Mucosa of rectum (tissue), 2 donors: ENCODE measurements at regions not wholly inside any gene's neighbourhood (a gene's known extent, or its start where the extent isn't known, plus 50 kb on each side); places are given as distances from the start of the nearest gene placed in this dataset.

Experiments used
- H3K27ac ChIP-seq, 2 donors: one replicate each; pipeline ENCODE4 v1.7.0; 2013; ENCODE audit warnings: inconsistent platforms in 2 of 2, low read depth in 2 of 2, low read length in 2 of 2
- H3K27me3 ChIP-seq, 2 donors: one replicate each; pipeline ENCODE4 v1.7.0; 2013; ENCODE audit warnings: low read length in 2 of 2; ENCODE audit not compliant: control insufficient read depth in 2 of 2, insufficient read depth in 2 of 2
- H3K36me3 ChIP-seq, 2 donors: one replicate each; pipeline ENCODE4 v1.7.0; 2013; ENCODE audit warnings: low read length in 2 of 2; ENCODE audit not compliant: control insufficient read depth in 2 of 2, insufficient read depth in 2 of 2
- H3K4me1 ChIP-seq, 2 donors: one replicate each; pipeline ENCODE4 v1.7.0; 2013; ENCODE audit warnings: low read length in 2 of 2, mild to moderate bottlenecking in 1 of 2; ENCODE audit not compliant: control insufficient read depth in 2 of 2, insufficient read depth in 2 of 2
- H3K4me3 ChIP-seq, 2 donors: one replicate each; pipeline ENCODE4 v1.7.0; 2013; ENCODE audit warnings: low read length in 2 of 2
- H3K9ac ChIP-seq, 2 donors: one replicate each; pipeline ENCODE4 v1.7.0; 2013; ENCODE audit warnings: low read length in 2 of 2, low read depth in 1 of 2, mild to moderate bottlenecking in 1 of 2
- H3K9me3 ChIP-seq, 2 donors: one replicate each; pipeline ENCODE4 v1.7.0; 2013; ENCODE audit warnings: low read length in 2 of 2; ENCODE audit not compliant: control insufficient read depth in 2 of 2
- donor health status: healthy.
- donor health status: Normal muscosa, but diverticular disease.

DNA sequence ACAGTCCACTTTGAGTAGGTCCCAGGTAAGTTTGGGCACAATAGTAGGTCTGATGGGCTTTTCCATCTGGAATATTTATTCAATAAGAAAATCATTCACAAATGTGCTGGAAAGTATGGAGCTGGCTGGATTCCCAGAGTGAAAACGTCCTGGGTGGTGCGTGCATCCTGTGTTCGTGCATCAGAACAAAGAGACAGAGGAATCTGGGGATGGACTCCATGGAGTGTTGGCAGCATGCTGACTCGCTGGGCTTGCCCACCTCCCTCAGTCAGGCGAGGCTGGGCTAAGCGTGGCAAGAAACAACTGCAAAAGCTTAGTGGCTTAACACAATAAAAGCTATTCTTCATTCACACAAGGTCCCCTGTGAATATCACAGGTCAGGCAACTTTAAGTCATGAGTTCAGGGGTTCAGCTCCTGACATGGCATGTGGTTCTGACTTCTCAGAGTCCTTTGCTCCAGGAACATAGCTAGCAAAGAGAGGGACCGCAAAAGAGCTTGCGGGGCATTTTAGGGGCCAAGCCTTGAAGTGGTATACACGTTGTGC, 151.6 kb upstream of the ZNF644 start:
- no peaks in the 10 kb centered on the region for H3K4me1 ChIP-seq
- H3K27me3 ChIP-seq, result peaks cover 0 to 3% of the 10 kb centered on the region in 2 donors
- no peak overlapping the region for H3K9ac ChIP-seq
- no peak overlapping the region for H3K27ac ChIP-seq
- no peaks in the 10 kb centered on the region for H3K36me3 ChIP-seq
- no peak overlapping the region for H3K4me3 ChIP-seq
- H3K9me3 ChIP-seq, result no peaks in the 10 kb centered on the region

DNA sequence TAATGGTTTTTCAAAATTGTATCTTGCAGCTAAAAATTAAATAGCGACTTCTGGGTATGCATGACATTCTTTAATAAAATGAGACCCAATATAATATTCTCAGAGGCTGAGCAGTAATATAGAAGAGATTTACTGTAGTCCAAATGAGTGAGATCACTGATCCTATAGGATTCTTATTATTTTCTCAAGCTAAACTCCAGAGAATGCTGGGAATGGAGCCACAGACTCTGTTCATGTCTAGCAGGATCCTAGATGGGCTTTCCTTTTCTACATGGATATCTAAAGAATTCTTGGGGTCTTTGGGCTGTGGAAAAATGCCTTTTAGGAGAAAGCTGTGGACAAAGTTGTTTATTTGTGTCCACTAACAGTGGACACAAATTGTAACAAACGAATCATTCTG, 150.7 kb upstream of the ZNF644 start:
- Histone ChIP-seq H3K4me1 (no peaks in the 10 kb centered on the region), H3K27ac (no peak overlapping the region), H3K36me3 (no peaks in the 10 kb centered on the region), H3K9me3 (no peaks in the 10 kb centered on the region), H3K9ac (no peak overlapping the region), H3K4me3 (no peak overlapping the region), H3K27me3 (peaks cover 0 to 3% of the 10 kb centered on the region in 2 donors)

- Histone ChIP-seq H3K27me3 (peaks cover 0 to 3% of the 10 kb centered on the region in 2 donors), H3K4me3 (no peak overlapping the region)
Measured at GRCh38 chr1:91171898-91172297, 150.1 kb upstream of the ZNF644 start.

DNA sequence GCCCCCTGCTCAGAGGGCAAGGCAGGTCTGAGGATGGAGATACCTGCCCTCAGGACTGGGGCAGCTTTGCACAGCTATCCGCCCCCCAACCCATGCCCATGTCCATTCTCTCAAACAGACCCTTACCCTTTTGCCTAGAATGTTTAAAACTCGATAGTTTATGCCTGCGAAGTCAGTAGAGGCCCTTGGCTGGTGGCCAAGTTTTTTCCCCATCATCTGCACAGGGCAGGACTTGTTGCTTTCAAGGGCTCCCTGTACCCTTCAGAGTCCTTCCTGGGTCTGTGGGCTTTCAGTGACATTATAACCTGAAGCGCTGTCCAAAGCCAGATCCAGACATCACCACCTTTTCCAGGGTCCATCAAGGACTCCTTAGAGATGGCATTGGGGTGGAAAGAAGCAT, 148.7 kb upstream of the ZNF644 start:
- Histone ChIP-seq H3K4me1 (no peaks in the 10 kb centered on the region), H3K27me3 (peaks cover 0 to 3% of the 10 kb centered on the region in 2 donors), H3K36me3 (no peaks in the 10 kb centered on the region), H3K9ac (no peak overlapping the region), H3K9me3 (no peaks in the 10 kb centered on the region), H3K27ac (no peak overlapping the region), H3K4me3 (no peak overlapping the region)

More at GRCh38 chr1:91171898-91172297, 150.1 kb upstream of the ZNF644 start:
- H3K4me1 ChIP-seq, result no peaks in the 10 kb centered on the region
- no peak overlapping the region for H3K9ac ChIP-seq
- no peak overlapping the region for H3K27ac ChIP-seq
- H3K36me3 ChIP-seq, result no peaks in the 10 kb centered on the region
- no peaks in the 10 kb centered on the region for H3K9me3 ChIP-seq

DNA sequence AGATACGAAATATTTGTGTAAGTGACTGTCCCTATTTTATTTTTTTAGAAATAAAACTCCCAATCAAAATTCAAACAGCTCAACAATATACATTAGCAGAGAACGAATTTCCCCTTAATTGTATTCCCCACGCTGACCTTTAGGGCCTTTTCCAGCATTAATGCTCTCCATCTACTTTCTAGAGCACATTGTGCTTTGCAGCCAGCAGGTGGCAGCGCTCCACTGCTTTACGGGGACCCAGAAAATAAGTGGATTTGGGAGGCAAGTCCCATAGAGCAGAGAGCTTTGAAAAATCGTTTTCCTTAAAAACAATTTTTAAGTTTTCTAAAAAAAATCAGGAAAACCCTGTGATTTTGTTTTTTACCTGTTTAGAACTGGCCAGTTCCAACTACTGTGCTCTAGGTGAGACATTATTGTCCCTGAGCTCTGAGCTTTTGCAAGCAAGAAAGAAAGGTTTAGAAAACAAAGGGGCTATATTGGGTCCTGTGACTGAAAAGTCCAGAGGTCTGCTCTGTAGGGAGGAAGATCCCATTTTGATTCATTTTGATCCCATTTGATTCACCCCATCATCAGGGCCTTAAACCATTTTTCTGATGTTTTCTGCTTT, 144.4 kb upstream of the ZNF644 start:
- Histone ChIP-seq H3K4me1 (peaks cover 0 to 4% of the 10 kb centered on the region in 2 donors), H3K36me3 (no peaks in the 10 kb centered on the region), H3K9me3 (no peaks in the 10 kb centered on the region), H3K4me3 (no peak overlapping the region), H3K27ac (no peak overlapping the region), H3K27me3 (no peaks in the 10 kb centered on the region), H3K9ac (no peak overlapping the region)

DNA sequence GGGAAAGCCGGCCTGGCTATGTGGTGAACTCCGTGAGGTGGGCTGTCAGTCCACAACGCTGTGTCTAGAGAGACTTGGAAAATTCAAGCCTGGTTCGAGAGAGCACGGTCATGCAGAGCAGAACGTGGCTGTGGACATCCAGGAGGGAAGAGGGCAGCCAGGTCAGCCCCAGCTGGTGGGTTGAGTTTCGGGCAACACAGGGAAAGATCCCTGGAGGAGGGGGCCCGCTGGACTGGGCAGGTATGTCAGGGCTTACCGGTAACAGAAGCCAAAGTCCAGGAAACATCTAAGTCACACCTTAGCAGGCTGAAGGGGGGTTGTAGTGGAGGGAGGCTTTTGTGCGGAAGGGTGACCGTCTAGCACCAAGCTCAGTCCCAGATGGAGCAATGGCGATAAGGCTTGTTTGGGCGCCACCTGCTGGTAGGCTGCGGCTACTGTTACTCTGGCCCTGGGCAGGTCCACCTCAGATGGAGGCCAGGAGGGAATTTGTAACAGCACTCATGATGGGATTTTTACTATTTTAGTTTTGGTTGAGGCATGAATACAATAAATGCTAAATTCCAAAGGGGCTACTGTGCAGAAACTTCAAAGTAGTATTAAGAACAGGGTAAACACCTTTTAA, 143.3 kb upstream of the ZNF644 start:
- Histone ChIP-seq H3K27me3 (no peaks in the 10 kb centered on the region), H3K4me3 (no peak overlapping the region), H3K9me3 (no peaks in the 10 kb centered on the region), H3K36me3 (no peaks in the 10 kb centered on the region), H3K9ac (no peak overlapping the region), H3K4me1 (peaks cover 0 to 4% of the 10 kb centered on the region in 2 donors), H3K27ac (no peak overlapping the region)

- H3K4me1 ChIP-seq, result peaks cover 0 to 4% of the 10 kb centered on the region in 2 donors
- H3K4me3 ChIP-seq, result no peak overlapping the region
- no peaks in the 10 kb centered on the region for H3K9me3 ChIP-seq
- no peak overlapping the region for H3K9ac ChIP-seq
- H3K27ac ChIP-seq, result no peak overlapping the region
- no peaks in the 10 kb centered on the region for H3K36me3 ChIP-seq
- H3K27me3 ChIP-seq, result no peaks in the 10 kb centered on the region
Measured at GRCh38 chr1:91162613-91163012, 140.8 kb upstream of the ZNF644 start.

DNA sequence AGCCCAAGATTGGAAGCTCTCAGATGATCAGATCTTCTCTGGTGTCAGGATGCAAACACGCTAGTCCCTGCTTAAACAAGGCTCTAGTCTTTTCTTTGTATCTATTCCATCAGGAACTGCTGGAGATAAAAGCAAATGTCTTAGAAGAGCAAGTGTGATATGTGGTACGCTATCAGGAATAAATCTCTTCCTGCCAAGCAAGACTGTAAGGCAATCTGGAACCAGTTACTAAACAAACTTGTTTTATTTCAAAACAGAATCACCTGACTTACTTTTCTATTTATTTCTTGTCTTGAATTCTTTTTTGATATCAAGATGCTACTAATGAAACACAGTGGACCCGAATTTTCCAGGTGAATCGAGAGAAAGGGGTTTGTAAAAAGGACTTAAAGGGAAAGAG, 139.9 kb upstream of the ZNF644 start:
- Histone ChIP-seq H3K4me3 (no peak overlapping the region), H3K36me3 (no peaks in the 10 kb centered on the region), H3K9ac (no peak overlapping the region), H3K27me3 (no peaks in the 10 kb centered on the region), H3K27ac (no peak overlapping the region), H3K4me1 (peaks cover 0 to 4% of the 10 kb centered on the region in 2 donors), H3K9me3 (no peaks in the 10 kb centered on the region)

GRCh38 chr1:91161166-91161565, 139.3 kb upstream of the ZNF644 start:
- Histone ChIP-seq H3K9me3 (no peaks in the 10 kb centered on the region), H3K27me3 (no peaks in the 10 kb centered on the region), H3K9ac (no peak overlapping the region), H3K4me3 (no peak overlapping the region), H3K36me3 (no peaks in the 10 kb centered on the region), H3K27ac (no peak overlapping the region), H3K4me1 (peaks cover 0 to 4% of the 10 kb centered on the region in 2 donors)

DNA sequence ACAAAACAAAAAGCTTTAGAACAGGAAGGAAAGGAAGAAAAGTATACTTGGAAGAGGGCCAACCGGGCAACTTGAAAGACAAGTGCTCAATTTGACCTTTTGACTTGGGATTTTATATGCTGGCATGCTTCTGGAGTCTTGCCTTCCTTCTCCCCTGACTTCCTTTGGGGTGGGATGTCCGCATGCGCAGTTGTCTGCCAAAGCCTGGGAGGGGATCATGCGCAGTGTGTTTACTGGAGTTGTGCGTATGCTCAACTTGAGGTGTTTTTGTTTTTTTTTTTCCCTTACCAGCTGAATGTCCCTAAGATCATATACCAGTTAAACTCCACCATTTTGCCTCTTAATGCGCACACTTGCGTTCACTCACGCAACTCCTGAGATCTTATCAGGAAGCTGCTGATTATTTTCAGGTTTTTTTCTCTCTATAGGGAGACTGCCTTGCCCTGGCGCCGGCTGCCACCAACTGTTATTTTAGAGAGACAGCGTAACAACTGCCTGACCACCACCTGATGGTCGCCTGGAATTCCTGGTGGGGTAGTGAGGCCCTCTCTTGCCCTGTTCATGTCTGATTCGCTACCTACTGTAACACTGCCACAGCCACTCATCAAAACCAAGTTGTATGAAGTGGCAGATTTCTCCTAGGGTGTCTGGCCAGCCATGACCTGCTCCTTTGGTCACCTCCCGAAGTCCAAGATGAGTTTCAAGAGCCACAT, 138.7 kb upstream of the ZNF644 start:
- Histone ChIP-seq H3K27ac (no peak overlapping the region), H3K9ac (no peak overlapping the region), H3K27me3 (no peaks in the 10 kb centered on the region), H3K9me3 (no peaks in the 10 kb centered on the region), H3K36me3 (no peaks in the 10 kb centered on the region), H3K4me1 (peaks cover 0 to 4% of the 10 kb centered on the region in 2 donors), H3K4me3 (no peak overlapping the region)
